H1 (cell line): ENCODE measurements at regions not wholly inside any gene's neighbourhood (a gene's known extent, or its start where the extent isn't known, plus 50 kb on each side); places are given as distances from the start of the nearest gene placed in this dataset.

Experiments
- BACH1 ChIP-seq: IDR thresholded peaks from 2 replicates; pipeline ENCODE4 v1.6.1; 2012; ENCODE audit warnings: low read length, improper control_type of control experiment
- HDAC2 ChIP-seq, 2 experiments: fragments of 300-600 bp in 1 of 2; sonication (generic) in 1 of 2; IDR thresholded peaks; 2 replicates each; pipeline ENCODE4 v1.6.1; 2011 to 2012; ENCODE audit warnings: low read depth in 2 of 2, low read length in 2 of 2, mild to moderate bottlenecking in 2 of 2, moderate library complexity in 2 of 2, borderline replicate concordance in 1 of 2, inconsistent platforms in 1 of 2
- KDM5A ChIP-seq: fragments of 200-600 bp; IDR thresholded peaks from 2 replicates; pipeline ENCODE4 v1.7.1; 2012; ENCODE audit warnings: mild to moderate bottlenecking, low read length, inconsistent platforms, mixed read lengths
- POLR2A ChIP-seq, 2 experiments: IDR thresholded peaks; 1 replicate in 1 of 2; 2 replicates in 1 of 2; pipeline ENCODE4 v1.6.1; 2011; ENCODE audit warnings: low read depth in 2 of 2, low read length in 2 of 2, mild to moderate bottlenecking in 2 of 2; ENCODE audit errors: control extremely low read depth in 1 of 2
- SUZ12 ChIP-seq: fragments of 200-600 bp; sonication (generic); IDR thresholded peaks from 2 replicates; pipeline ENCODE4 v1.6.1; 2012; ENCODE audit warnings: mild to moderate bottlenecking, inconsistent platforms, low read length, moderate library complexity, mixed read lengths
- TAF1 ChIP-seq: IDR thresholded peaks from 2 replicates; pipeline ENCODE4 v1.6.1; 2011; ENCODE audit warnings: mild to moderate bottlenecking, low read depth, low read length
- TF ChIP-seq, protein P1 (sequence below), 3 experiments: IDR thresholded peaks; 1 replicate in 2 of 3; 2 replicates in 1 of 3; pipeline versions ENCODE4 v1.5.1 to v1.6.1; 2011; ENCODE audit warnings: low read length in 3 of 3, mild to moderate bottlenecking in 3 of 3, inconsistent platforms in 2 of 3, low read depth in 1 of 3, moderate library complexity in 1 of 3; ENCODE audit not compliant: insufficient read depth in 1 of 3; ENCODE audit errors: control extremely low read depth in 1 of 3

DNA sequence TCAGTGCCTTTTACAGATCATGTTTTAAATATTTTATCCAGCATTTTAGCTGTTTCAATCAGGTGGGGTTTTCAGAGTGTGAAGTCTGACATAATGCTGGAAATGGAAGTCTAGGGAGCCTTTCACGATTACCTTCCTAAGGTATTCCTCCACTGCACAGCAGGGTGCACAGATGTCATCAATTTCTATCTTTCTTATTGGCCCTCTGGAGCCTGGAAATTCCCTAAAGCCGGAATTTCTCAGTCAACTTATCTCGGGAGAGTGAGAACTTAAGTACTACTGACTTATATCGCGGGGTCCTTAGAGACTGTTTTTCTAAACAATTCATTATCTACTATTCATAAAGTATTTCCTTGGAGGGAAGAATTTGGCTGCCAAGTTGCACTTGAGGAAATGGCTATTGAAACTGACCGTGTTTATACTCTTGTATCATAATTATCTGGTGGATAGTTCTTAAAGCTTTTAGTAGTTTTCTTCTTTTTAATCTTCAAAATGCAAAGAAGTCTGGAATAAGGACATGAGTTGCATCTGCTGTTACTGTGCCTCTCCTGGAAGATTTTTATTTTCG, 311.8 kb upstream of the B3GALT2 start (continued):
- TF ChIP-seq BACH1 (no peak), TAF1 (no peak), SUZ12 (no peak), HDAC2 (IDR thresholded peaks at IDR 0.05; ENCODE audit: borderline replicate concordance in 1 of 2, low read depth in 2 of 2, low read length in 2 of 2) (no peak), KDM5A (no peak), POLR2A (IDR thresholded peaks at IDR 0.05; ENCODE audit: control extremely low read depth in 1 of 2, low read depth in 2 of 2, low read length in 2 of 2) (no peak)
- TF ChIP-seq, protein P1, sequence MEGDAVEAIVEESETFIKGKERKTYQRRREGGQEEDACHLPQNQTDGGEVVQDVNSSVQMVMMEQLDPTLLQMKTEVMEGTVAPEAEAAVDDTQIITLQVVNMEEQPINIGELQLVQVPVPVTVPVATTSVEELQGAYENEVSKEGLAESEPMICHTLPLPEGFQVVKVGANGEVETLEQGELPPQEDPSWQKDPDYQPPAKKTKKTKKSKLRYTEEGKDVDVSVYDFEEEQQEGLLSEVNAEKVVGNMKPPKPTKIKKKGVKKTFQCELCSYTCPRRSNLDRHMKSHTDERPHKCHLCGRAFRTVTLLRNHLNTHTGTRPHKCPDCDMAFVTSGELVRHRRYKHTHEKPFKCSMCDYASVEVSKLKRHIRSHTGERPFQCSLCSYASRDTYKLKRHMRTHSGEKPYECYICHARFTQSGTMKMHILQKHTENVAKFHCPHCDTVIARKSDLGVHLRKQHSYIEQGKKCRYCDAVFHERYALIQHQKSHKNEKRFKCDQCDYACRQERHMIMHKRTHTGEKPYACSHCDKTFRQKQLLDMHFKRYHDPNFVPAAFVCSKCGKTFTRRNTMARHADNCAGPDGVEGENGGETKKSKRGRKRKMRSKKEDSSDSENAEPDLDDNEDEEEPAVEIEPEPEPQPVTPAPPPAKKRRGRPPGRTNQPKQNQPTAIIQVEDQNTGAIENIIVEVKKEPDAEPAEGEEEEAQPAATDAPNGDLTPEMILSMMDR (IDR thresholded peaks at IDR 0.05; ENCODE audit: control extremely low read depth in 1 of 3, insufficient read depth in 1 of 3, low read depth in 1 of 3, low read length in 3 of 3): no peak
